ENCODE measurements at regions not wholly inside any gene's neighbourhood (a gene's known extent, or its start where the extent isn't known, plus 50 kb on each side); places are given as distances from the start of the nearest gene placed in this dataset.

DNA sequence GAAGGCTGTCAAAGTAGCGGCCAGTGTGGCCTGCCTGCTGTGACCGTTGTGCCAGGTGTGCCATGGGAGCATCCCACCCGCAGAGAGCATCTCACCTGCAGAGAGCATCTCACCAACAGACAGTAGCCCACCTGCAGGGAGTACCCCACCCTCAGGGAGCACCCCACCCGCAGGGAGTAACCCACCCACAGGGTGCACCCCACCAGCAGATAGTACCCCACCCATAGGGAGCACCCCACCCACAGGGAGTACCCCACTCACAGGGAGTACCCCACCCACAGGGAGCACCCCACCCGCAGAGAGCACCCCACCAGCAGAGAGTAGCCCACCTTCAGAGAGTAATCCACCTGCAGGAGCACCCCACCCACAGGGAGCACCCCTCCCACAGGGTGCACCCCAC is 476.5 kb downstream of the TCERG1L start:
- intact Hi-C loops (cut with DNase I): no loop called here
- H3K27ac ChIP-seq: no peak overlapping the region
- no peaks in the 10 kb centered on the region for H3K4me1 ChIP-seq
- H3K4me3 ChIP-seq: no peak overlapping the region
- no peak for DNase-seq (ENCODE audit: low spot score in 2 of 2)
- TF ChIP-seq, protein P1, sequence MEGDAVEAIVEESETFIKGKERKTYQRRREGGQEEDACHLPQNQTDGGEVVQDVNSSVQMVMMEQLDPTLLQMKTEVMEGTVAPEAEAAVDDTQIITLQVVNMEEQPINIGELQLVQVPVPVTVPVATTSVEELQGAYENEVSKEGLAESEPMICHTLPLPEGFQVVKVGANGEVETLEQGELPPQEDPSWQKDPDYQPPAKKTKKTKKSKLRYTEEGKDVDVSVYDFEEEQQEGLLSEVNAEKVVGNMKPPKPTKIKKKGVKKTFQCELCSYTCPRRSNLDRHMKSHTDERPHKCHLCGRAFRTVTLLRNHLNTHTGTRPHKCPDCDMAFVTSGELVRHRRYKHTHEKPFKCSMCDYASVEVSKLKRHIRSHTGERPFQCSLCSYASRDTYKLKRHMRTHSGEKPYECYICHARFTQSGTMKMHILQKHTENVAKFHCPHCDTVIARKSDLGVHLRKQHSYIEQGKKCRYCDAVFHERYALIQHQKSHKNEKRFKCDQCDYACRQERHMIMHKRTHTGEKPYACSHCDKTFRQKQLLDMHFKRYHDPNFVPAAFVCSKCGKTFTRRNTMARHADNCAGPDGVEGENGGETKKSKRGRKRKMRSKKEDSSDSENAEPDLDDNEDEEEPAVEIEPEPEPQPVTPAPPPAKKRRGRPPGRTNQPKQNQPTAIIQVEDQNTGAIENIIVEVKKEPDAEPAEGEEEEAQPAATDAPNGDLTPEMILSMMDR (IDR thresholded peaks at IDR 0.05): no peak
- no peaks in the 10 kb centered on the region for H3K36me3 ChIP-seq
- H3K9me3 ChIP-seq: no peaks in the 10 kb centered on the region
- no peaks in the 10 kb centered on the region for H3K27me3 ChIP-seq

DNA sequence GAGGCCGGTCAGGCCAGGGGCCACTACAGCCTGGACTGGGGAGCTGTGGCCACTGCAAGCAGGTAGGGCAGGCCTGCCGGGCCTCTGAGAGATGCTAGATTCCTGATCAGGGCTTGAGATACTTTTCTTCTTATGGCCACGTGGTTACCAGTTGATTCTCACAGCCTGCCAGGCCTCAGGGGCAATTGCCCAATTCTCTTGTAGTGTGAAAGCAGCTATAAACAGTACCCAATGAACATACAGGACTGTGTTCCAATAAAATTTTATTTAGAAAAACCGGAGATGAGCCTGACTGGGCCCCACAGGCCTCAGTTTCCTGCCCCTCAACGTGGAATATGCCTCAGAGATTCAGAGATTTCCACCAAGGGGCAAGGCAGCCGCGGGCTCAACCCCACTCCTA is 475.2 kb downstream of the TCERG1L start:
- H3K27ac ChIP-seq: no peak overlapping the region
- intact Hi-C loops (cut with DNase I): no loop called here
- H3K27me3 ChIP-seq: no peaks in the 10 kb centered on the region
- no peaks in the 10 kb centered on the region for H3K4me1 ChIP-seq
- no peaks in the 10 kb centered on the region for H3K9me3 ChIP-seq
- no peak overlapping the region for H3K4me3 ChIP-seq
- no peaks in the 10 kb centered on the region for H3K36me3 ChIP-seq
- TF ChIP-seq, protein P1 (IDR thresholded peaks at IDR 0.05): no peak
- no peak for DNase-seq (ENCODE audit: low spot score in 2 of 2)

DNA sequence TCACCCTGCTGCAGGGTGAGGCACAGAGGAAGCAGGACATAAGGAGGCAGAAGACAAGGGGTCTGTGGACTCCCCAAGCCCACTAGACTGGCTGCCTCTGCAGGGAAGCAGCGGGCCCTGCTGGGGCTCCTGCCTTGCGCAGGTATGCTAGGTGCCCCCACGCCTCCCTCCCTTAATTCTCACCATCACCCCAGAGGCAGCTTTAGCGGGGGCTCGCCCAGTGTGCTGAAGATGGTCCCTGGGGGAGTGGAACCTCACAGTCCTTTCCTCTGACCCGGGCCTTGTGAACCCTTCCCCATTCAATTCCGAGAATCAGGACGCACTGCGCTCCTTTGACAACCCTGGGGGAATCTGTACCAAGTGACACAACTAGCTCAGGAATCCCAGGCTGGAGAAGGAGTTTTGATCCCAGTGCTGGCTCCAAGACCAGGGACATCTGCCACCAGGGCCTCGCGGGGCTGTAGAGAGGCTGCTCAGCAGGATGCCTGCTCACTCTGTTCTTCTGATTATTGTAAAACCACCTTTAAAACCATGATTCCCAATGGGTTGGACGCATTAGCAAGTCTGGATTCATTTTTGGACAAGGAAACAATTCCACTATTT is 468.4 kb downstream of the TCERG1L start:
- Histone ChIP-seq H3K9me3 (no peaks in the 10 kb centered on the region), H3K27me3 (no peaks in the 10 kb centered on the region), H3K4me3 (no peak overlapping the region), H3K4me1 (no peaks in the 10 kb centered on the region), H3K27ac (no peak overlapping the region), H3K36me3 (no peaks in the 10 kb centered on the region)
- TF ChIP-seq, protein P1 (IDR thresholded peaks at IDR 0.05): no peak
- peak in 1 of 2 donors; percentile 56 for DNase-seq (ENCODE audit: low spot score in 2 of 2)
- intact Hi-C loops (cut with DNase I): no loop called here

DNA sequence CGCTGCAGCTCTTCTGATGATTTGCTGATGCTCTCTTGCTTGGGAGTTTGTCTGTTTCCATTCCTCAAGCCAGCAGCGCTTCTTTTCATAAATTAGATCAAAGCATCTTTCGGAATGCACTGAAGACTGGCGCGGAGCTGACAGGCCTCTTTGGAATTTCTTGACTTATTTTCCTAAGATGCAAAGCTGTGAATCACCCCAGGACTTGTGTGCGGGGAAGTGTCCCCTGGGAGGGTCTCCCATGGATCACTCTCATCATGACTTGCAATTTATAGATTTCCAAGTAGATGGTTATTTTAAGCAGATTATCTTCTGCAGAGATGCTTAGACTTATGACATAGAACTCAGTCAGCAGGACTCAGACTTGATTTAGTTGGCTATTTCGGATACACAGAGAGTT is 467.2 kb downstream of the TCERG1L start:
- H3K9me3 ChIP-seq: no peaks in the 10 kb centered on the region
- no peaks in the 10 kb centered on the region for H3K4me1 ChIP-seq
- H3K27me3 ChIP-seq: no peaks in the 10 kb centered on the region
- no peak overlapping the region for H3K4me3 ChIP-seq
- no peak overlapping the region for H3K27ac ChIP-seq
- peak in 1 of 2 donors; percentile 12 for DNase-seq (ENCODE audit: low spot score in 2 of 2)
- intact Hi-C loops (cut with DNase I): no loop called here
- no peaks in the 10 kb centered on the region for H3K36me3 ChIP-seq
- TF ChIP-seq, protein P1 (IDR thresholded peaks at IDR 0.05): no peak

DNA sequence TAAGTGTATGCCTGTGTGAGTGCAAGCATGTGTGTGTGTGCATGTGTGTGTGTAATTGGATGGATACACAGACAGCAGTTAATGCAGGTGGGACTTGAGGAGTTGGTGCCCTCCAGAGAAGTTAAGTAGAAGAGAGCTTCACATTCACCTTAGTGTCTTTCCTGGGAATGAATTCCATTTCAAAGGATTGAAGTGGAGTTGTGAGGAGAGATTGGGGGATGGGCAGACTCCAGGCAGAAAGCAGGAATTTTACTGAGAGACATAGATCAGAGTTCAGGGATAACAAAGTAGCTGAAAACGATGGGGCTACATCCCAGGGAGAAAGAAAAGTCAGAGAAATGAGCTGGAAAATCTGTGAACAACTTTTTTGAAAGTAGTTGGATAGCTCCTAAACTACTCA is 464.4 kb downstream of the TCERG1L start:
- no peaks in the 10 kb centered on the region for H3K4me1 ChIP-seq
- intact Hi-C loops (cut with DNase I): no loop called here
- no peak overlapping the region for H3K27ac ChIP-seq

More for the DNA sequence above, 464.4 kb downstream of the TCERG1L start:
- H3K4me3 ChIP-seq: no peak overlapping the region
- no peaks in the 10 kb centered on the region for H3K36me3 ChIP-seq
- no peaks in the 10 kb centered on the region for H3K9me3 ChIP-seq
- DNase-seq (ENCODE audit: low spot score in 2 of 2): peak in 1 of 2 donors; percentile 18
- TF ChIP-seq, protein P1 (IDR thresholded peaks at IDR 0.05): no peak
- H3K27me3 ChIP-seq: no peaks in the 10 kb centered on the region

All from ascending aorta (tissue), 2 donors.